ENCODE measurements at regions not wholly inside any gene's neighbourhood (a gene's known extent, or its start where the extent isn't known, plus 50 kb on each side); places are given as distances from the start of the nearest gene placed in this dataset.

DNA sequence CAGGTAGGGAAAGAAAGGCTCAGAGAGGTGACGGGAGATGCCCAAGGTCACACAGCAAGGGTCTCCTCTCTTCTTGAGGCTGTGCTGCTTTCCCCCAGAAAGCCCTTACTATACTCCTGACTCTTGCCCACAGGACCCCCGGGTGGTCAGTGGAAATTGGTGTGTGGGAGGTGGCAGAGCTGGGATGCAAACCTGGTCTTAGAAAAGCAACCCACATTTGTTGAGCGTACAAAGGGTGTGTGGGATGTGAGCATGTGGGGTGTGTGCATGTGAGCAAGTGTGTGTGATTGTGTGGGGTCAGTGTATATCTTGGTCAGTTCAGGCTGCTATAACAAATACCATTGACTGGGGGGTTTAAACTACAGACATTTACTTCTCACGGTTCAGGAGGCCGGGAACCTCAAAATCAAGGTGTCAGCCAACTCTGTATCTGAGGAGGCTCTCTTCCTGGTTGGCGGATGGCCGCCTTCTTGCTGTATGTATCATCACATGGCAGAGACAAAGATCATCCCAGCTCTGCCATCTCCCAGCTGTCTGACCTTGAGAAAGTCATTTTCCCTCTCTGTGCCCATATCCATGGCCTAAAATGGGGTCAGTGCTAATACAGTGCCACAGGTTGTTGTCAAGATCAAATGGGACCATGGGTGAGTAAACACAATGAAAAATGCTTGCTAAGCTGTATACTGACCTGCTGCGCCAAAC, 268.5 kb downstream of the PTPRU start:
- Histone ChIP-seq H3K27ac (no peak overlapping the region), H3K9me3 (no peaks in the 10 kb centered on the region), H3K36me3 (no peaks in the 10 kb centered on the region), H3K4me1 (no peaks in the 10 kb centered on the region), H3K27me3 (replicated peaks in 1 of 7) (peaks cover 0 to 72% (median 0%) of the 10 kb centered on the region in 7 donors), H3K4me3 (no peak overlapping the region)
- intact Hi-C loops (cut with DNase I; ENCODE audit: low total_unique reads), result no loop called here
- 80 to 95% (median 90%) methylated on average over 8 of the region's 8 CpGs for WGBS, 5 donors
- TF ChIP-seq POLR2AphosphoS5 (IDR thresholded peaks at IDR 0.05), result no peak
- no peak for TF ChIP-seq POLR2A (IDR thresholded peaks at IDR 0.05)
- TF ChIP-seq, protein P1, sequence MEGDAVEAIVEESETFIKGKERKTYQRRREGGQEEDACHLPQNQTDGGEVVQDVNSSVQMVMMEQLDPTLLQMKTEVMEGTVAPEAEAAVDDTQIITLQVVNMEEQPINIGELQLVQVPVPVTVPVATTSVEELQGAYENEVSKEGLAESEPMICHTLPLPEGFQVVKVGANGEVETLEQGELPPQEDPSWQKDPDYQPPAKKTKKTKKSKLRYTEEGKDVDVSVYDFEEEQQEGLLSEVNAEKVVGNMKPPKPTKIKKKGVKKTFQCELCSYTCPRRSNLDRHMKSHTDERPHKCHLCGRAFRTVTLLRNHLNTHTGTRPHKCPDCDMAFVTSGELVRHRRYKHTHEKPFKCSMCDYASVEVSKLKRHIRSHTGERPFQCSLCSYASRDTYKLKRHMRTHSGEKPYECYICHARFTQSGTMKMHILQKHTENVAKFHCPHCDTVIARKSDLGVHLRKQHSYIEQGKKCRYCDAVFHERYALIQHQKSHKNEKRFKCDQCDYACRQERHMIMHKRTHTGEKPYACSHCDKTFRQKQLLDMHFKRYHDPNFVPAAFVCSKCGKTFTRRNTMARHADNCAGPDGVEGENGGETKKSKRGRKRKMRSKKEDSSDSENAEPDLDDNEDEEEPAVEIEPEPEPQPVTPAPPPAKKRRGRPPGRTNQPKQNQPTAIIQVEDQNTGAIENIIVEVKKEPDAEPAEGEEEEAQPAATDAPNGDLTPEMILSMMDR (IDR thresholded peaks at IDR 0.05 in 8 of 11, conservative IDR thresholded peaks at IDR 0.05 in 3 of 11), result no peak
- DNase-seq, result no peak

DNA sequence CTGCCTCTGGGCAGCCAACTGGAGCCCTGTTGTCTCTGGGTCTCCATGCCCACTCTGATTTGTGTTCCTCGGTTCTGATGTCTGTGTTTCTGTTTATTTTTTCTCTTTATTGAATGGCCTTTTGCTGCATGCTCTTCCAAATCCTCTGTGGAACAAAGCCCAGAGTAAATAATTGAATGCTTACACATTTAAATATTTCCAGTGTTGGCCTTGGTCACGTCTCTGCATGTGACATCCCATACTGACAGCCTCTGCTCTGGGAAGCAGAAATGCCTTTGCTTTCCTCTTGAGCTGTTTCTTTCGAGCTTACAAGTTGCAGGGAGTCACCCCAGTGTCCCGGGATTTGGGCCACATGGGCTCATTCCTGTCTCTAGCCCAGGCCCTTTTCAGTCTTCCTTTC, 267.9 kb downstream of the PTPRU start:
- DNase-seq, result no peak
- Histone ChIP-seq H3K27ac (no peak overlapping the region), H3K9me3 (no peaks in the 10 kb centered on the region), H3K4me1 (no peaks in the 10 kb centered on the region), H3K4me3 (no peak overlapping the region), H3K27me3 (replicated peaks in 1 of 7) (peaks cover 0 to 71% (median 0%) of the 10 kb centered on the region in 7 donors), H3K36me3 (no peaks in the 10 kb centered on the region)
- intact Hi-C loops (cut with DNase I; ENCODE audit: low total_unique reads), result no loop called here
- TF ChIP-seq POLR2AphosphoS5 (IDR thresholded peaks at IDR 0.05), result no peak
- TF ChIP-seq, protein P1 (IDR thresholded peaks at IDR 0.05 in 8 of 11, conservative IDR thresholded peaks at IDR 0.05 in 3 of 11), result no peak
- TF ChIP-seq POLR2A (IDR thresholded peaks at IDR 0.05), result no peak
- WGBS, 5 donors, result 47 to 61% (median 52%) methylated on average over 4 of the region's 4 CpGs

DNA sequence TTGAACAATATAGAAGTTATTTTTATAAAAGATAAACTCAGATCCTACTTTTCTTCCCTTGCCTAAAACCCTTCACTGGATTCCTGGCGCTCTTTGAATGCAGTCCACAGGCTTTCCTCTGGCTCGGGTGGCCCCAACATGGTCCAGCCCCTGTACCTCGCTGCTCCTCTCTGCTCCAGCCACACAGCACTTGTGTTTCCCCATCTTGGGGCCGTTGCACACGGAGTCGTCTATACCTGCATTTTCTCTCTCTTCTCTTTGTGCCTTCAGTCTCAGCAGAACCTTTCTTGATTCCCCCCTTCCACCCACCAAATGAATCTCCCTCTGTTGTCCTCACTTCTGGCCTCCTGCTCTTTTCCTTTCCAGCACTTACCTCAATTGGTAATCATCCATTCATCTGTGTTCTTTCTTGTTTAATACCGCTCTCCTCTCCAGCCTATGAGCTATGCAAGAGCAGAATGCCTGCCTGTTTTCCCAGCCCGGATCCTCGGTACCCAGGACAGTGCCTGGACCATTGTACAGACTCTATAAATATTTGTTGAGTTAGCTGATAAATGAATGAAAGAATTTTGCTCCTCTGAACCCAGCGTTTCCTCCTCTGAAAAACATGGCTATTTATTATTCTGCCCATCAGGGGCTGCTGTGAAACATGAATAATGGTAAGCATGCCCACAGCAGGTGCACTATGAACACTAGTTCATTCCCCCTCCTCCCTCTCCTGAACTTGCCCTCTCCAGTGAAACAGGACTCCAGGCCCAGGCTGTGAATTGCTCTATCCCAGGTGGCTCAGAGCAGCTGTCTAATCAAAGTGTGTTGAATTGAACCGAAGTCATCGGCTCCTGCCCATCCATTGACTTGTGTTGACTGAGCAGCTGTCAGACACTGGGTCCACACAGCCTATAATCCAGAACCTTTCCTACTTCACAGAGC, 266.9 kb downstream of the PTPRU start:
- peaks cover 0 to 73% (median 0%) of the 10 kb centered on the region in 7 donors for H3K27me3 ChIP-seq (replicated peaks in 1 of 7)
- H3K9me3 ChIP-seq, result no peaks in the 10 kb centered on the region
- H3K27ac ChIP-seq, result no peak overlapping the region
- 65 to 82% (median 74%) methylated on average over 12 of the region's 12 CpGs for WGBS, 5 donors
- H3K4me3 ChIP-seq, result no peak overlapping the region
- intact Hi-C loops (cut with DNase I; ENCODE audit: low total_unique reads), result no loop called here
- H3K4me1 ChIP-seq, result no peaks in the 10 kb centered on the region
- TF ChIP-seq, protein P1 (IDR thresholded peaks at IDR 0.05 in 8 of 11, conservative IDR thresholded peaks at IDR 0.05 in 3 of 11), result no peak
- H3K36me3 ChIP-seq, result no peaks in the 10 kb centered on the region
- no peak for DNase-seq

All from spleen (tissue), 11 donors.